Caki2 (cell line): ENCODE measurements at regions not wholly inside any gene's neighbourhood (a gene's known extent, or its start where the extent isn't known, plus 50 kb on each side); places are given as distances from the start of the nearest gene placed in this dataset.

Experiments
- DNase-seq: peaks from one replicate; pipeline ENCODE4 v3.0.0-alpha.2; 2015; ENCODE audit warnings: low read depth
- in situ Hi-C: cut with HindIII; loops from 2 replicates; pipeline ENCODE4 v1.10.0; 2016; ENCODE audit warnings: low sequenced_read_pairs, low pct_unique_long_range_greater_than_20kb, mixed read lengths

DNA sequence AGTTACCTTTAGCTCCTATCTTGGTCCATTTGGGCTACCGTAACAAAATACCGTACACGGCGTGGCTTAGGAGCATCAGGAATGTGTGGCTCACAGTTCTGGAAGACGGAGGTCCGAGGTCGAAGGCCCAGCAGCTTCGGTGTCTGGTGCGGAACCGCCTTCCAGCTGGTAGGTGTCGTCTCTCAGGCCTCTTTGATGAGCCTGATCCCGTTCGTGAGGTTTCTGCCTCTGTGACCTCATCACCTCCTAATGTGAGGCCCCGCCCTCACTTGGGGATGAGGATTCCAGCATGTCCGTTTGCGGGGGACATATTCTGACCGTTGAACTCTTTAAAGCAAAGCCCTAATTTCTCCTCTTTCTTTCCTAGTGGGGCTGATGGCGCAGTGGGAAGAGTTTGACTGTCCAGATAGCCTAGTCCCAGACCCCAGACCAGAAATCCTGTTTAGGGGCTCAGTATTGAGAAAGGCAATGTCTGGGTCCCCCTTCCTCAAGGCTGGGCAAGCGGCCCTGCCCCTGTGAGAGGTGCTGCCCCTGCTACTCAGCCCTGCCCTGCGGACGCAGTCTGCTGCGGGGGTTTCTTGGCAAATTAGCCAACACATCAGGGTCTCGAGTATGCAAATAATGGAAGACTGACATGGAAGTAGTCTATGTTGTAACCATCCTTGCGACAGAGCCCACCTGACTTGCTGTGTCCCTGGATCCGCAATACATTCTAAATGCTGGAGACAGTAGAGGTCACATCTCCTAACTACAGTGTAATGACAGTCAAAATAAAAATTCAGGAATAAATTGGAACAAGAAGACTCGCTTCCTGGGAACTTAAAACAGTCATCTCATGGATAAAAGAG lies 128.0 kb downstream of the ASB1 start:
- DNase-seq = no peak
- in situ Hi-C loops = no loop called here

DNA sequence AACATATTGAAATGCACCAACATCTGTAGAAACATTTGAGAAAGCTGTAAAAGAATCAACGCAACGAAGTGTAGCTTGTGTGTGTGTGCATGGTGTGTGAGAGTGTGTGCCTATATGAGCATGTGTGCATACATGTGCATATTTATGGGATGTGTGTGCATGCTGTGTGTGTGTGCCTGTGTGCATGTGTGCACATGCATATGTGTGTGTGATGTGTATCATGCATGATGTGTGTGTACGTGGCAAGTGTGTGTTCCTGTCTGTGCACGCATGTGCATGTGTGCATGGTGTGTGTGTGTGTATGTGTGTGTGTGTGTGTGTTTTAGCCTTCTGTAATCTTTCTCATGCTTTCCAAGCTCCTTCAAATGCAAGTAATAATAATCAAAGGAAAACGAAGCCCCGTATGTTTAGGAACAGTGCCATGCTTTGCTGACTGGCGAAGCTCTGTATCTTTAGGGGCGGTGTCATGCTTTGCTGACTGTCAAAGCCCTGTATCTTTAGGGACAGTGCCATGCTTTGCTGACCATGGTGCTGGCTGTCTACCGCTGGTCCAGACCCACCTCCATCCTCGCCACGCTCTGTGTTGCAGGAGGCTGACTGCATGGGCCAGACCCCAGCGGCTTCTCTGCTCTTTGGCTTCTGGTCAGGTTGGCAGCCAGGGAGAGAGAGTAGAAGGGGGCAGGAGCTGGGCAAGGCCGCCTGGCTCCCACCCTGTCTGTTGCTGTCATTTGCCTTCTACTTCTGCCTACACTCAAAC lies 129.2 kb downstream of the ASB1 start:
- in situ Hi-C loops = no loop called here

DNA sequence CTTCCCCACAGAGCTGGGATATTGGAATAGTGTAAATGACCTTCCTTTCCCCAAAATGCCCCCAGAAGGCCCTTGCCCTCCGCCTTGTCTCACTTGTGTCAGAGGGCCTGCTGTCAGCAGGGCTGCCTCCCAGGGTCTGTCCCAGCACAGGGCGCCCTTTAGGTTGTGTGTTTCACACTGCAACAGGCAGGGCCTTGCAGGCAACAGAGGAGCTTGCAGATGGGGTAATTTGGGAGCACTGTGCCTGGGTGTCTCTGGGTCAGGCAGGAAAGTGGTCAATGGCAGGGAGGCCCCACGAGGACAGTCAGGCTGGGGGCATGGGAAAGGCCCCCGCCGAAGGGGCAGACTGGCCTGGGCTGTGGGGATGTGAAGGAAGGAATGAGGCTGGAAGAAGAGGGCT lies 130.7 kb downstream of the ASB1 start:
- DNase-seq = no peak
- in situ Hi-C loops = no loop called here

More for the DNA sequence above, 129.2 kb downstream of the ASB1 start:
- DNase-seq = no peak

DNA sequence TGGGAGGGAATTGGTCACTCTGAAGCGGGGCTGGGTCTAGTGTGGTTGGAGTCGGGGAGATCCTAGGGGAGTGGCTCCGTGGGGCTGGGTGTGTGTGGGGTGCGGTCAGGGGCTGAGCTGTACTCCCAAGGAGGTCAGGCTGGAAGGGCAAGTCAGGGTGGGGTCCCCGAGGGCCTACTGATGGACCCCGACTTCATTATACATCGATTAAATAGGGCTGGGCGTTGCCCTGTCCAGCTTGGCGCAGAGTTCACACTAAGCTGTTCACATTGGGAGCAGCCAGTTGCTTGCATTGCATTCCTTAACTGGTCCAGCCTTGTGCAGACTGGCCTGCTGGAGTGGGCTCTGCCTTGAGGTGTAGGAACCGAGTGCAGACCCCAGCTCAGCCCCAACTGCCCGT lies 131.2 kb downstream of the ASB1 start:
- in situ Hi-C loops = no loop called here
- no peak for DNase-seq

DNA sequence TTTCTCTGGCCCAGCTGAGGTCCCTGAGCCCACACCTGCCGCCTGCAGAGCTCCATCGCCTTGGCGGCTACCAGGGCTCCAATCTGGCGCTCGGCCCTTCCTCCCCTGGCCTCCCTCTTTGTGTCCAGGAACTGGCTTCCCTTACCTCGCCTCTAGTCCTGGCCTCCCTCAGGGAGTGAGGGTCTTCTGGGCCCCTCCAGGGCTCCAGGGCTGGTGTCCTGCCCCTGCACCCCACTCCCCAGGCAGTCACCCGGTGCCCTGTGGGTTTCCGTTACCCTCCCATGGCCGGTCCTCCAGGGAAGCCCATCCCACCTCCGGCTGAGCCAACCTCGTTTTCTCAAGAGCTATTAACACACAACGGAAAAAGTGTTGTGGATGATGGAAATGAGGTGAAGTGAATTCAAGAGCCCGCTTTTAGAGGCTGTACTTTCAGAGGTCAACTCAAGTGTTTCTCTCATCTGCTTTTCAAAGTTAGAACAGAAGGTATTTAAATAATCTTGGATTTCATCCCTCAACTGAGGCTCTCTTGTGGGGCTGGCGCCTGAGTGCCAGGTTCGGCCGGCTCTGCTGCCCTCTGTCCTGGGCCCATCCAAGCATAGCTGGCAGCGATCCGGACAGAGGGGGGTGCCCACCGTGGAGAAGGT lies 131.9 kb downstream of the ASB1 start:
- DNase-seq = no peak
- in situ Hi-C loops = no loop called here

DNA sequence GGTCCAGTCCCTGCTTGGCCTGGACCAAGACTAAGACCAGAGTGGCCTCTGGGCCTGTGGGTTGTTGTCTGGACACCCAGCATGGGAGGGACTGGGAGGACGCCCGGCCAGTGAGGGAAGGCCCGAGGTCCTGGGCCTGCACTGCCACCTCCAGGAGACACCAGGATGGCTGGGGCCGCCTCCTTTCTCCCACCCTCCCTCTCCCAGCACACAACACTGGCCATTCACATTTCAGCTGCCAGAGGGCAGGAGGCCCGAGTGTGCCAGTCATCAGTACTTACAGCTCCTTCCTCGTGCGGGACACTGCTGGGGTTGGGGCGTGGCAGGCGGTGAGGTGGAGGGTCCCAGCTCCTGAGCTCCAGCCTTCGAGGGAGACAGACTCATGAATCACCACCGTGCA lies 133.5 kb downstream of the ASB1 start:
- no peak for DNase-seq
- in situ Hi-C loops = no loop called here

DNA sequence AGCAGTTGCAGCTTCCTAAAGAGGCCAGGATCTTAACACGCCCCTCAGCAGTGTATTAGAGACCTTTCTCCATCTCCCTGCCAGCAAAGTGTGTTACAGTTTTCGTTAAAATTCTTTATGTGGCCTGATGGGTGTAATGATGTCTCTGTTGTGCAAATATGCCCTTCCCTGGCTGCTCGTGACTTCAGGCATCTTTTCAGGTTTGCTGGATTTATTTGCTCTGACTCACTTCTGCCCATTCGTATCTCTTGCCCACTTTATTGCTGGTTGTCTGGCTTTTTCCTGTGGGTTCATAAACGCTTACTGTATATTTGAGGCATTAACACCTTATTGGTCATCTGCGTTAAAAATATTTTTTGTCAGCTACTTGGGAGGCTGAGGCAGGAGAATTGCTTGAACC lies 134.5 kb downstream of the ASB1 start:
- in situ Hi-C loops = no loop called here
- DNase-seq = no peak

DNA sequence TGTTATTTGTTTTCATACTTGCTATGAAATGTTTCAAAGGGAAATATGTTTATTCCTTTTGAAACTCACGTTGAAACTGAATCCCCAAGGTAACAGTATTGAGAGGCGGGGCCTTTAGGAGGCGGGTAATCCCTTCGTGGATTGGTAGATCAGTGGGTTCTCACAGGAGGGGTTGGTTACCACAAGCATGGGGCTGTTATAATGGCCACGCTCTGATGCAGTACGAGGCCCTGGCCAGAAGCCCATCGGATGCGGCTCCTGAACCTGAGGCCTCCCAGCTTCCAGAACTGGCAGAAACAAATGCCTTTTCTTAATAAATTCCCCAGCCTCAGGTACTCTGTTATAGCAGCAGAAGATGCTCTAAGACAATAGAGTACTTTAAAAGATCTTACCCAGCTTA lies 135.7 kb downstream of the ASB1 start:
- in situ Hi-C loops = no loop called here
- no peak for DNase-seq

DNA sequence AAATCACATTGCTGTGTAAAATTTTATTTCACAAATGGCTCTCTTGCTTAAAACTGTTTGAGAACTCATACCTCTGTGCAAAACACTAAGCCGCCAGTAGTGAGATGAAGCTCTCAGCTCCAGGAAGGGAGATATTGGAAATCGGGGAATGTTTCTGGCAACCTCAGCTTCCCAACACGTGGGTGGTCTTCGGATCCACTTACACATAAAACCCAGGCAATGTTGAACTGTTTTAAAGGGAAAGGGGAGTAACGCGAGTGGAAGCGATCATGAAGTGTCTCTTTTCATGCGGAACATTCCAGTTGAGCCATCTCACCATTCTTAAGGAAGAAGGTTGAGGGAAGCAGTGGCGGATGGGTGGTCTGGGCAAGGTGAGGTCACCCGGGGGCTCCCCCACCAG lies 136.8 kb downstream of the ASB1 start:
- no peak for DNase-seq
- in situ Hi-C loops = no loop called here

DNA sequence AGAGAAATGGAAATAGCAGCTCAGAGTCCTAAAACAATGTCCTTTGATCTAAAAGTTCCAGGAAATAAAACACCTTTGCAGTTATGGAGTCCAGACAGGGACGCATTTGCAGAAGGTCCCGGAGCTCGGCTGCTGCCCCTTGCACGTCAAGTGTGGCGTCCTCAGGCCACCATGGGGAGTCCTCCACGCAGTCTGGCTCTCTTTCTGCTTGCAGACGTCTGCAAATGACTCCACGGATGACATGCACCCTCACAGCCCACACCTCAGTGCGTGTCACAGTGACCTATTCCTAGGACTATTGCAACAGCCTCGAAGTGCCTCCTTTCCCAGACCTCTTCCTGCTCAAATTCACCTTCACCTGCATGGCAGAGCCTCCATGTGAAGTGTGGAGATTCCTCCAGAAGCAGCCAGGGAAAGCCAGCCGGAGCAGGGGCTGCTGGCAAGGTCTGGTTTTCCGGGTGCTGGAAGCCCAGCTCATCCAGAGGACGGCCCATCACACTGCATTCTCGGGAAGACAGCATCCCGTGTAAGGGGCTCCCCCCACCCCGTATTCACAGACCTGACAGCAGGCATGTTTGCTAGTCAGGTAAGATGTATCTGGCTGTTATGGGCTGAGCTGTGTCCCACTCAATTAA lies 137.7 kb downstream of the ASB1 start:
- in situ Hi-C loops = no loop called here

DNA sequence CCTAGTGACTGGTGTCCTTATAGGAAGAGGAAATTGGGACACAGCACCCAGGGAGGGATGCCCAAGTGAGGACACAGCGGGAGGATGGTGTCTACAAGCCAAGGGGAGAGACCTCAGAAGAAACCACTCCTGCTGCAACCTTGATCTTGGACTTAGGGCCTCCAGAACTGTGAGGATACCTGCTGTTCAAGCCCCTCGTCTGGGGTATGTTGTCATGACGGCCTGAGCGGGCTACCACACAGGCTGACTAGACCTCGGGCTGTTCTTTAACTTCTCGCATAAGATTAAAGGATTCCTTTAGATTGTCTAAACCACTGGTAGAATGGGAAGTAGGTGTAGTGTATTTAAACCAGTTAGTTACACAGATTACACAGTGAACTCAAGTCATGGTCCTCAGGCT lies 138.3 kb downstream of the ASB1 start:
- in situ Hi-C loops = no loop called here
- no peak for DNase-seq

More for the DNA sequence above, 137.7 kb downstream of the ASB1 start:
- DNase-seq = no peak

DNA sequence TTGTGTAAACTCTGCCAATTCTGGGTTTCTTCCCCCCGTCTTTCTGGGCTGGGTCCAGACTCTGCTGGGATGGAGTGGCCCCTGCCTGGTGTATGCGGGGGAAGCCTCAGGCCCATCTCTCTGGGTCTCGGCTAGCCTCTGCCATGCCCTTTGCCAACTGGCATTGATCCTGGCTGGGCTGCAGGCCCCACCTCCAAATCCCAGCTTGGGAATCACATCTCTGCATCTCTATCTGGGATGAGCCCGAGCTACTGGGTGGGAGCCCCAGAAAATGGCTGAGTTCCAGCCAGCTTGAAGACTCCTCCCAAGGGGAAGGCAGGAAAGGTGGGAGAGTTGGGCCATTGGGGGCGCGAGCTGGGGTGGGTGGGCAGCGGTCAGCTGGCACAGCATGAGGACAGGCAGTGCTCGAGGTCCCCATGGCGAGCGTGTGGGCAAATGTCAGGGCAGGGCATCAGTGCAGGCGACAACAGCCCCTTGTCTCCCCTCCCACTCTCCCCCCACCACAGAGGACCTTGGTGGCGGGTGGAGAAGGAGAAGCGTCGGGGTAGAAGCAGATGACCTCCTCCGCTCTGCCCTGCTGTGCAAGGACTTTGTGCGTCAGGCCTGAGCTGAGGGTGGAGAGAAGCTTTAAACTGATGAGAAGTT lies 139.4 kb downstream of the ASB1 start:
- DNase-seq = no peak
- in situ Hi-C loops = no loop called here

DNA sequence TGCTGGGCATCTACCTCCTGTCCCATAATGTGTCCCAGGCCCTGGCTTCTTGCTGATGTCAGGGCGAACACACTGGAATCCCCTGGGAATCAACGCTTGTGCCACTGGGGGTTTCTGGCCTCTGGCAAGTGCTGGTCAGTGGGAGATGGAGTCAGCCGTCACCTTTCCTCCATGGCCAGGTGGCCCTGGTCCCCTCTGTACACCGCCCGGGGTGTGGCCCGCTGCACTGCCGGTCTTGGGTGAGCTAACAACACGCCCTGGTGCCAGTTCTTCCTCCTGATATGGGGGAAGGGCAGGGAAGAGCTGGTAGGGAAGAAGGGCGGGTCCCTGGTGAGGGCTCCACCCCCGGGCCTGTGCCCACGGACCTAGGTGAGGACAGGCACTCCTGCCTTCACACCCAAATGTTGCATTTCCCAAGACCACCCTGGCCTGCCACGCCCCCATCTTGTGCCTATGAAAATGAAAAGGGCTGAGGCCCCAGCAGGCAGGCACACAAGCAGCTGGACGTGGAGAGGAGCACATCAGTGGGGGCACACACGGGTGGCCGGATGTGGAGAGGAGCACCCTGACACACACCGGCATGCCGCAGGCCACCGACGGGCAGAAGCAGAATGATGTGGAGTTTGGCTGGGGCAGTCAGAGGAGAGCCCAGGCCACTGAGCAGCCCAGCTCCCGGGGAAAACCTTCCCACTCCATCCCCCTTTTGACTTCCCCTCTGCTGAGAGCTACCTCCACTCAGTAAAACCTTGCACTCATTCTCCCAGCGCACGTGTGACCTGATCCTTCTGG lies 140.5 kb downstream of the ASB1 start:
- in situ Hi-C loops = no loop called here
- no peak for DNase-seq

DNA sequence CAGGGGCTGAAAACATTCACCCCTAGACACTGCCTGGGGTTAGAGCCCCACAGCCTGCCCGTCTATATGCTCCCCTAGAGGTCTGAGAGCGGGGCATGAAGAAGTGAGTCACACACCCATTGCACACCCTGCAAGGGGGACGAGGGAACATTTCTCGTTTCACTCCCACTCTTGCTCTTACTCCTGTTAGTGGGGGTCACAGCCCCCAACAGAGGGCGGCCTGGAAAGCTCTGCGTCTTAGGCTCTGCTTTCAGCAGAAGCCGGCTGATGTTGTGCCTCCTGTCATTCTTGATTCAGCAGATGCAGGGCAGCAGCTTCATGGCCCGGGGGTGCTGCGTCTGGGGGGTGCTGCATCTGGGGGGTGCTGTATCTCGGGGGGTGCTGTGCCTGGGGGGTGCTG lies 141.3 kb downstream of the ASB1 start:
- in situ Hi-C loops = no loop called here
- no peak for DNase-seq

DNA sequence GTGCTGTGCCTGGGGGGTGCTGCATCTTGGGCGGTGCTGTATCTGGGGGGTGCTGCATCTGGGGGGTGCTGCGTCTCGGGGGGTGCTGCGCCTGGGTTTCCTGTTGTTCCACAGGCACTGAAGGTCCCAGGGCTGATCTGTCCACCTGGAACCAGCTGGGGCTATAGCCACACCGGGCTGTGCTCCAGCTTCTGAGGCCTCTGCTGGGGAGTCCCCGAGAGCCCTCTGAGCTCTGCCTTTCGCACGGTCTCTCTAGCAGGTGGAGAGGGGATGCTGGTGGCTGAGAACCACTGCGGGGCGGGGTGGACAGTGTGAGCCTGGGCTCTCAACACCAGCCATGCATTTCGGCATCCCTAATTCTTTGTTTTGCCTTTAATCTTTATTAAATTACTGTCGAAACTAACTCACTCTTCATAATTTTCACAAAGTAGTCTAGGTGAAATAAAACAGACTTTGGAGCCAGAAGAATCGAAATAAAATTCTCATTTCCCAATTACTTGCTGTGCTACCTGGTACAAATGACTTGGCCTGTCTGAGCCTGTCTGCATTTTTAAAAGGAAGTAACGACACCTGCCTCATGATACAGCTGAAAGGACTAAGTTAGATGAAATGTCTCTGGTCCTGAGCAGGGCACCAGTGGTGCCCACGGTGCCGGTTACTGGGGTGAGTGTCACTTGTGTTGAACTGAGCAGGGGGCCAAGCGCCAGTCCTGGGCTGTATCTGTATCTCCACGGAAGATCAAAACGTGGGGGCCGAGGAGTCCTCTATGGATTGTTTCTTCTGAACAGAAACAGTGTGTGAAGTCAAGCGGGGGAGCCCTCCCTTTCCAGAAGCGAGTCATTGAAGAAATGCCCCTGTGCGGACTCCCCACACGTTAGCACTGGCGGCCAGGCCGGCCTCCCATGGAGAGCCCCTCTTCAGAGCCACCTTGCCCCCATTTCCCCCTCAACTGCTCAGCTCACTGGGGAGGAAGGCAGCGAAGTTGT lies 142.0 kb downstream of the ASB1 start:
- in situ Hi-C loops = no loop called here
- no peak for DNase-seq

DNA sequence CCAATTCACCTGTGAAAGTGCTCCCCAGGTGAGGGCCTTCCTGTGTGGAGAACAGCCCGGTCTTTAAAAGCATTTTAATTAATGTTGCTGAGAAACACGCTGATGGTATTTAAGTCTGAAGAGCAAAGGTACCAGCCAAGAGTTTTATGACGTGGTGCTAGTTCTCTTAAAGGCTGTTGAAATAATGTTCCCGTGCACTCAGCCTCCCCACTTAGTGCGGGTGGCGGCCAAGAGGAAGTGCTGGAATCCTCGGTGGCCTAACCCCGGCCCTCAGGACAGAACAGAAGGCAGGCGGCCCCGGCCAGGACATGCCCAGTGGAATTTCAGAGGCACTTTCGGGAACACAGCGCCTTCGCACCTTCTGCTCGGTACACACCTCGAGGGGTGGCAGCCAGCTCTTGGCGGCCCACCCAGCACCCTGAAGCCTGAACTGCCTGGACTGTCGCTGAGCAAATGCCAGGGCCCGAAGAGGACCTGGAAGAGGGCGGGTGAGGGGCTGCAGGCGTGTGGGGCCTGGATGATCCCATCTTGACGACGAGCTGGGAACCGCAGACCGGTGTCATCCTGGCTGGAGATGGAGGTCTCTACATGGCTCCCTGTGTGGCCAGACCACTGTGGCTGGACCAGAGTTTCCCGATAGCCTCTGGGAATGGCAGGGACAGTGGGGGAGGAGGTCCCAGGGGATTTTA lies 142.9 kb downstream of the ASB1 start:
- no peak for DNase-seq
- in situ Hi-C loops = no loop called here
